ENCODE measurements at regions not wholly inside any gene's neighbourhood (a gene's known extent, or its start where the extent isn't known, plus 50 kb on each side); places are given as distances from the start of the nearest gene placed in this dataset.

GRCh38 chr7:47709451-47709850, 127.5 kb upstream of the TNS3 start (continued):
- TF ChIP-seq, protein P1, sequence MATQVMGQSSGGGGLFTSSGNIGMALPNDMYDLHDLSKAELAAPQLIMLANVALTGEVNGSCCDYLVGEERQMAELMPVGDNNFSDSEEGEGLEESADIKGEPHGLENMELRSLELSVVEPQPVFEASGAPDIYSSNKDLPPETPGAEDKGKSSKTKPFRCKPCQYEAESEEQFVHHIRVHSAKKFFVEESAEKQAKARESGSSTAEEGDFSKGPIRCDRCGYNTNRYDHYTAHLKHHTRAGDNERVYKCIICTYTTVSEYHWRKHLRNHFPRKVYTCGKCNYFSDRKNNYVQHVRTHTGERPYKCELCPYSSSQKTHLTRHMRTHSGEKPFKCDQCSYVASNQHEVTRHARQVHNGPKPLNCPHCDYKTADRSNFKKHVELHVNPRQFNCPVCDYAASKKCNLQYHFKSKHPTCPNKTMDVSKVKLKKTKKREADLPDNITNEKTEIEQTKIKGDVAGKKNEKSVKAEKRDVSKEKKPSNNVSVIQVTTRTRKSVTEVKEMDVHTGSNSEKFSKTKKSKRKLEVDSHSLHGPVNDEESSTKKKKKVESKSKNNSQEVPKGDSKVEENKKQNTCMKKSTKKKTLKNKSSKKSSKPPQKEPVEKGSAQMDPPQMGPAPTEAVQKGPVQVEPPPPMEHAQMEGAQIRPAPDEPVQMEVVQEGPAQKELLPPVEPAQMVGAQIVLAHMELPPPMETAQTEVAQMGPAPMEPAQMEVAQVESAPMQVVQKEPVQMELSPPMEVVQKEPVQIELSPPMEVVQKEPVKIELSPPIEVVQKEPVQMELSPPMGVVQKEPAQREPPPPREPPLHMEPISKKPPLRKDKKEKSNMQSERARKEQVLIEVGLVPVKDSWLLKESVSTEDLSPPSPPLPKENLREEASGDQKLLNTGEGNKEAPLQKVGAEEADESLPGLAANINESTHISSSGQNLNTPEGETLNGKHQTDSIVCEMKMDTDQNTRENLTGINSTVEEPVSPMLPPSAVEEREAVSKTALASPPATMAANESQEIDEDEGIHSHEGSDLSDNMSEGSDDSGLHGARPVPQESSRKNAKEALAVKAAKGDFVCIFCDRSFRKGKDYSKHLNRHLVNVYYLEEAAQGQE (IDR thresholded peaks at IDR 0.05; ENCODE audit: low read depth, low read length) = no peak
- TF ChIP-seq CHD2 (IDR thresholded peaks at IDR 0.05; ENCODE audit: low read length, partially characterized antibody) = no peak
- no peak for TF ChIP-seq RFX5 (IDR thresholded peaks at IDR 0.05; ENCODE audit: low read length)
- no peak for TF ChIP-seq YY1 (IDR thresholded peaks at IDR 0.05; ENCODE audit: low read depth)
- no peak for TF ChIP-seq TEAD4 (IDR thresholded peaks at IDR 0.05; ENCODE audit: borderline replicate concordance, insufficient read depth)
- TF ChIP-seq ELF1 (IDR thresholded peaks at IDR 0.05) = no peak
- TF ChIP-seq GABPA (IDR thresholded peaks at IDR 0.05; ENCODE audit: low read depth) = no peak

- H4K20me1 ChIP-seq (ENCODE audit: insufficient read depth) = no peaks in the 10 kb centered on the region
- no peaks in the 10 kb centered on the region for H3K9me3 ChIP-seq
- no peaks in the 10 kb centered on the region for H3K36me3 ChIP-seq (replicated peaks in 1 of 2; ENCODE audit: control insufficient read depth in 1 of 2, insufficient read depth in 2 of 2, low read length in 1 of 2)
- WGBS (ENCODE audit: low lambda C conversion rate) = 98% methylated on average over 4 of the region's 4 CpGs
- no peak overlapping the region for H3K27ac ChIP-seq (ENCODE audit: low read depth in 2 of 2, low read length in 1 of 2)
- peaks cover 0 to 20% of the 10 kb centered on the region in 2 experiments; a peak in 1 of 4 replicates for H3K4me1 ChIP-seq (ENCODE audit: control insufficient read depth in 1 of 2, insufficient read depth in 2 of 2, low read depth in 1 of 2, low read length in 1 of 2)
- ChIA-PET CTCF (interaction anchor here (1.2 to 1.3 kb wide), 2 partner anchors 273 to 443 kb away, joined by 4 to 5 read pairs; no protein-coding TSS in a partner anchor), POLR2A (interaction anchor here (0.6 kb wide), 1 partner anchor 8 kb away, joined by 3 read pairs; no protein-coding TSS in a partner anchor)
- H2AFZ ChIP-seq (ENCODE audit: low read depth) = no peak overlapping the region
- no peaks in the 10 kb centered on the region for H3F3A ChIP-seq (replicated peaks; ENCODE audit: insufficient read depth)
- H3K27me3 ChIP-seq (ENCODE audit: insufficient read depth) = no peaks in the 10 kb centered on the region
- no peak overlapping the region for H3K9ac ChIP-seq
- no peak for DNase-seq
- no peaks in the 10 kb centered on the region for H3K79me2 ChIP-seq (ENCODE audit: insufficient read depth)
- H3K9me2 ChIP-seq = no peaks in the 10 kb centered on the region
- TF ChIP-seq, protein P2, sequence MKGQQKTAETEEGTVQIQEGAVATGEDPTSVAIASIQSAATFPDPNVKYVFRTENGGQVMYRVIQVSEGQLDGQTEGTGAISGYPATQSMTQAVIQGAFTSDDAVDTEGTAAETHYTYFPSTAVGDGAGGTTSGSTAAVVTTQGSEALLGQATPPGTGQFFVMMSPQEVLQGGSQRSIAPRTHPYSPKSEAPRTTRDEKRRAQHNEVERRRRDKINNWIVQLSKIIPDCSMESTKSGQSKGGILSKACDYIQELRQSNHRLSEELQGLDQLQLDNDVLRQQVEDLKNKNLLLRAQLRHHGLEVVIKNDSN (IDR thresholded peaks at IDR 0.05; ENCODE audit: borderline replicate concordance, low read depth) = no peak
- TF ChIP-seq CHD2 (IDR thresholded peaks at IDR 0.05; ENCODE audit: low read length, partially characterized antibody) = no peak
- no peak for TF ChIP-seq EZH2phosphoT487 (IDR thresholded peaks at IDR 0.05; ENCODE audit: borderline replicate concordance, low read depth)
- no peak for TF ChIP-seq IRF3 (IDR thresholded peaks at IDR 0.05; ENCODE audit: low read depth, low read length)
- TF ChIP-seq TCF12 (IDR thresholded peaks at IDR 0.05) = no peak
- no peak for TF ChIP-seq EP300 (IDR thresholded peaks at IDR 0.05; ENCODE audit: borderline replicate concordance in 1 of 2, low read depth in 1 of 2, low read length in 1 of 2)
- TF ChIP-seq, protein P3, sequence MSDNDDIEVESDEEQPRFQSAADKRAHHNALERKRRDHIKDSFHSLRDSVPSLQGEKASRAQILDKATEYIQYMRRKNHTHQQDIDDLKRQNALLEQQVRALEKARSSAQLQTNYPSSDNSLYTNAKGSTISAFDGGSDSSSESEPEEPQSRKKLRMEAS (IDR thresholded peaks at IDR 0.05; ENCODE audit: low read depth) = no peak
- H3K4me2 ChIP-seq = no peak overlapping the region
- H3K4me3 ChIP-seq (ENCODE audit: low read depth in 2 of 2, low read length in 1 of 2) = no peak overlapping the region
Measured at GRCh38 chr7:47709051-47709450, 127.1 kb upstream of the TNS3 start.

Measured in SK-N-SH (cell line).